Transverse colon (tissue), 3 donors: ENCODE measurements at regions not wholly inside any gene's neighbourhood (a gene's known extent, or its start where the extent isn't known, plus 50 kb on each side); places are given as distances from the start of the nearest gene placed in this dataset.

Source experiments
- POLR2A ChIP-seq: fragments of 450-650 bp; IDR thresholded peaks from one replicate; pipeline ENCODE4 v1.6.1; 2016; ENCODE audit warnings: antibody characterized with exemption, mild to moderate bottlenecking, moderate library complexity
- TF ChIP-seq, protein P1 (sequence below), 5 experiments: fragments of 200-600 bp in 3 of 5; fragments of 450-650 bp in 2 of 5; sonication (generic) in 3 of 5; IDR thresholded peaks; 1 replicate in 2 of 5; 2 replicates in 3 of 5; pipeline ENCODE4 v1.5.1; 2016 to 2017; ENCODE audit warnings: antibody characterized with exemption in 5 of 5, inconsistent platforms in 3 of 5, mild to moderate bottlenecking in 2 of 5, moderate library complexity in 1 of 5

DNA sequence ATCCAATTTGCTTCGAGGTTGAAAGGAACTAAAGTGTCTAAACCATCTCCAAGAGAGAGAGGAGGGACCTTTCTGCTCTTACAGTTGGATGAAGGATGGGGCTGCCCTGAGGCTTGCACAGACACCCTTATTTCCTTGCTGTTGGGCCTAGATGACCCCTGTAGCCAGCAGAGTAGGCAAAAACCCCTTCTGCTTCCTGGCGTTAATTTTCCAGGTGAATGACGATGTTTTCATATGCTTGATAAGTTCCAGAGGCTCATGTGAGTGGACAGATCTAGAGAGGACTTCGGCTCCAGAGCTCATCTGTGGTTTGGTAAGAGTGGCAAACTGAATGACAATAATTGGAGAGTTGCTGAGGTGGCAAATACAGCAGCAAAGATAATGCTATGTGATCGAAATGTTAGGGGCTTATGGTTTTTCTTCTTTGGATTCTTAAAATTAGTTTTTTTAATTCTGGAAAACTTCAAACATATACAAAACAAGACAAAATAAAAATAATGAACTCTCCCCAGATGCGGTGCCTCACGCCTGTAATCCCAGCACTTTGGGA lies 98.6 kb upstream of the MAP4K3 start:
- TF ChIP-seq, protein P1, sequence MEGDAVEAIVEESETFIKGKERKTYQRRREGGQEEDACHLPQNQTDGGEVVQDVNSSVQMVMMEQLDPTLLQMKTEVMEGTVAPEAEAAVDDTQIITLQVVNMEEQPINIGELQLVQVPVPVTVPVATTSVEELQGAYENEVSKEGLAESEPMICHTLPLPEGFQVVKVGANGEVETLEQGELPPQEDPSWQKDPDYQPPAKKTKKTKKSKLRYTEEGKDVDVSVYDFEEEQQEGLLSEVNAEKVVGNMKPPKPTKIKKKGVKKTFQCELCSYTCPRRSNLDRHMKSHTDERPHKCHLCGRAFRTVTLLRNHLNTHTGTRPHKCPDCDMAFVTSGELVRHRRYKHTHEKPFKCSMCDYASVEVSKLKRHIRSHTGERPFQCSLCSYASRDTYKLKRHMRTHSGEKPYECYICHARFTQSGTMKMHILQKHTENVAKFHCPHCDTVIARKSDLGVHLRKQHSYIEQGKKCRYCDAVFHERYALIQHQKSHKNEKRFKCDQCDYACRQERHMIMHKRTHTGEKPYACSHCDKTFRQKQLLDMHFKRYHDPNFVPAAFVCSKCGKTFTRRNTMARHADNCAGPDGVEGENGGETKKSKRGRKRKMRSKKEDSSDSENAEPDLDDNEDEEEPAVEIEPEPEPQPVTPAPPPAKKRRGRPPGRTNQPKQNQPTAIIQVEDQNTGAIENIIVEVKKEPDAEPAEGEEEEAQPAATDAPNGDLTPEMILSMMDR (IDR thresholded peaks at IDR 0.05) = no peak
- TF ChIP-seq POLR2A = no peak
